ENCODE measurements at regions not wholly inside any gene's neighbourhood (a gene's known extent, or its start where the extent isn't known, plus 50 kb on each side); places are given as distances from the start of the nearest gene placed in this dataset.

DNA sequence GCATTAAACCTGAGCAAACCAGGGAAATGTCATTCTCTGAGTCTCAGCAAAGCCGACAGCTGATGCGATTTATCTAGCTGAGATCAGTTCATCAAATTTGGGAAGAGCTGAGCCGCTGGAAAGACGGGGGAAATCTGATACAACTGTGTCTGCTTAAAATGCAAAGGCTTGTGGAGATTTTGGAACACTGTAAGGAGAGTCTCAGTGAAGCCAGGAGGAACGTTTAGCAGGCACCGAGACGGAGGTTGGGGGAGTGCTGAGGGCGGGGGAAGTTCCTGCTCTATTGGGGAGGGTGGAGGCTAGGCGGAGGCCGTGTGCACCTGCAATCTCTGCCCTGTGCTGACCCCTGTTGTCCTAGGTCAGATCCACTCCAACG is 143.2 kb upstream of the CSF3R start:
- Histone ChIP-seq H3K9me3 (no peaks in the 10 kb centered on the region), H3K27ac (no peak overlapping the region), H3K36me3 (no peaks in the 10 kb centered on the region), H3K9ac (ENCODE audit: low read depth in 2 of 2, low read length in 2 of 2) (no peak overlapping the region), H3K4me3 (no peak overlapping the region), H3K4me1 (no peaks in the 10 kb centered on the region), H3K27me3 (no peaks in the 10 kb centered on the region)
- no peak for DNase-seq
- intact Hi-C loops (cut with DNase I) = no loop called here
- TF ChIP-seq, protein P1, sequence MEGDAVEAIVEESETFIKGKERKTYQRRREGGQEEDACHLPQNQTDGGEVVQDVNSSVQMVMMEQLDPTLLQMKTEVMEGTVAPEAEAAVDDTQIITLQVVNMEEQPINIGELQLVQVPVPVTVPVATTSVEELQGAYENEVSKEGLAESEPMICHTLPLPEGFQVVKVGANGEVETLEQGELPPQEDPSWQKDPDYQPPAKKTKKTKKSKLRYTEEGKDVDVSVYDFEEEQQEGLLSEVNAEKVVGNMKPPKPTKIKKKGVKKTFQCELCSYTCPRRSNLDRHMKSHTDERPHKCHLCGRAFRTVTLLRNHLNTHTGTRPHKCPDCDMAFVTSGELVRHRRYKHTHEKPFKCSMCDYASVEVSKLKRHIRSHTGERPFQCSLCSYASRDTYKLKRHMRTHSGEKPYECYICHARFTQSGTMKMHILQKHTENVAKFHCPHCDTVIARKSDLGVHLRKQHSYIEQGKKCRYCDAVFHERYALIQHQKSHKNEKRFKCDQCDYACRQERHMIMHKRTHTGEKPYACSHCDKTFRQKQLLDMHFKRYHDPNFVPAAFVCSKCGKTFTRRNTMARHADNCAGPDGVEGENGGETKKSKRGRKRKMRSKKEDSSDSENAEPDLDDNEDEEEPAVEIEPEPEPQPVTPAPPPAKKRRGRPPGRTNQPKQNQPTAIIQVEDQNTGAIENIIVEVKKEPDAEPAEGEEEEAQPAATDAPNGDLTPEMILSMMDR (IDR thresholded peaks at IDR 0.05) = no peak

DNA sequence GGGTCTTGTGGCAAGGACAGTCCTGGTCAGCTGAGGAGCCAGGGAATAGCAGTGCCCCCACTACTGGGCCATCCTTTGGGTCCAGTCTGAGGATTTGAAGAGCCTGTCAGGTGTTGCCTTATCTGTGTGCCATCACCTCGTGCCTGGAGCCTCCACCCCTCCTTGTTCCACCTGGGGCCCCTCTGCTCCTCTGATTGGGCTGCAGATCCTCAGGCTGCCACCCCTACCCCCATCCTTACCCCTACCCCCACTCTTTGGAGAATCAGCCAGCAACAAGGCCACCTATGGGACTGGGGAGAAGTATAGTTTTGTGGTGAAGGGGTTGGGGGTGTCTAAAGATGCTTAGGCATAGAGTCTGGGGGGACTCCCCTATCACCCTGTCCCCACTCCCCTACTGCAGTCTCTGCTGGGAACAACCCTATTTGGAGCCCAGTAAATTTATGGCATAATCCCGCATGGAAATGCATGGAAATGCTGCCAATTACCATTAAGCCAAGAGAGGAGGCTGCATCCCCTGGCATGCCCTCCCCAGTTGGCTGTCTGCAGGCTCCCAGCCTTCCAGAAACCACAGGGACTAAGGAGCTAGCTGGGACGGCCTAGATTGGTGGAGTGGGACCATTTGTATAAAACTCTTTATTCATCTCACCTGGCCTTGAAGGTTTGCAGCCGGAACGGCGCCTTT is 142.7 kb upstream of the CSF3R start:
- H3K9me3 ChIP-seq = no peaks in the 10 kb centered on the region
- intact Hi-C loops (cut with DNase I) = no loop called here
- H3K4me3 ChIP-seq = no peak overlapping the region
- TF ChIP-seq, protein P1 (IDR thresholded peaks at IDR 0.05) = no peak
- no peak overlapping the region for H3K9ac ChIP-seq (ENCODE audit: low read depth in 2 of 2, low read length in 2 of 2)
- H3K27me3 ChIP-seq = no peaks in the 10 kb centered on the region
- DNase-seq = no peak
- no peaks in the 10 kb centered on the region for H3K4me1 ChIP-seq
- H3K27ac ChIP-seq = no peak overlapping the region
- H3K36me3 ChIP-seq = no peaks in the 10 kb centered on the region

DNA sequence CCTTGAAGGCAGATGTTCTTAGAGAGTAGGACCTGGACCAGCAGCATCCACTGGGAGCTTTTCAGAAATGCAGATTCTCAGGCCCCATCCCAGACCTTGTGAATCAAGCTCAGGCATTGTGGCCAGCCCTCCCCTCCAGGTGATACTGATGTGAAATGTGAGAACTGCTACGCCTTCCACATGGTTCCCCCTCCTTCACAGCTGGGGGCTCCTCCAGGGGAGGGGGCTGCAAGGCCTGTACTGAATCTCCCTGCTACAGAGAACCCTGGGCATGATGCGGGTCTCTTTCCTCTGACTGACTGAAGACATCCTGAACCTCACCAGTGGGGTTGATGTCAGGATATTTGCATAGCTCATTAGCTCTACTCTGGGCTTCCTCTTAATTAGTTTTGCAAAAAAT is 141.8 kb upstream of the CSF3R start:
- Histone ChIP-seq H3K9me3 (no peaks in the 10 kb centered on the region), H3K9ac (ENCODE audit: low read depth in 2 of 2, low read length in 2 of 2) (no peak overlapping the region), H3K27ac (no peak overlapping the region), H3K4me3 (no peak overlapping the region), H3K36me3 (no peaks in the 10 kb centered on the region), H3K27me3 (no peaks in the 10 kb centered on the region), H3K4me1 (no peaks in the 10 kb centered on the region)
- DNase-seq = no peak
- TF ChIP-seq, protein P1 (IDR thresholded peaks at IDR 0.05) = no peak
- intact Hi-C loops (cut with DNase I) = no loop called here

DNA sequence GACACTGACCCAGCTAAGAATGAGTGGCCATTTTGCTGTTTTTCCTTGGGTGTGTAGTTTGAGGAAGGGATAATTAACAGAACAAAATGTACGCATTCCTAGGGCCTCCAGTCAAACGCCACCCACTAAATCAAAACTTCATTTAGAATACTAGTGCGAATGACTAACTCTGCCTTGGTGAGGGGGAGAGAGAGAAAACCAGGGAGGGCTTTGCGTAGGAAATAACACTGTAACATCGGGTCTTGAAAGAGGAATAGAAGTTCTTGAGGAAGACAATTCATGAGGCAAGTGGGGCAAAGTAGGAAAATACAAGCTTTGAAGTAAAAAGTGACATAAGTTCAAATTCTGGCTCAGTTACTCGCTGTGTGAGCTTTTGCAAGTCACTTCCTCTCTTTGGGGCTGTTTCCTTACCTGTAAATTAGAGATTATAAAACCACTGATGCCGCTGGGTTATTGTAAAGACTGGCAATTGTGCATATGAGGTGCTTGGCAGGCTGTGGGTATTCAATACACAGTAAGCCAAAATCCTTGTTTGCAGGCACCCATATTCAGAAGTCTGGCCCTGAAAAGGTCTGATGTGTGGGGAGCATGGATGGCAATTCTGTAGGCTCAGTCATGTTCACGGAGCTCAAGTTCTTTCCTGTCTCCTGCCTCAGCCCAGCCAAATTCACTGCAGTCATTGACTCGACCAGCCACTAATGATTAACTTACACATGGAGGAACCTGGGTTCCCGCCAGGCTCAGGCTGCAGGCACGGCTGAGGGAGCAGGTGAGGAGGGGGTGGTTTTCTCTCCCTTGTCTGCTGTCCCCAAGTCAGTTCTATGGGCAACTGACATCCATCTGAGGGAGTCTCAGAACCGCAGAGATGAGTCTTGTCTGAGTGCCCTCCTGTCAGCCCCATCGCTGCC is 140.3 kb upstream of the CSF3R start:
- no peaks in the 10 kb centered on the region for H3K4me1 ChIP-seq
- TF ChIP-seq, protein P1 (IDR thresholded peaks at IDR 0.05) = no peak
- H3K9me3 ChIP-seq = no peaks in the 10 kb centered on the region
- H3K27ac ChIP-seq = no peak overlapping the region
- H3K27me3 ChIP-seq = no peaks in the 10 kb centered on the region
- no peak overlapping the region for H3K9ac ChIP-seq (ENCODE audit: low read depth in 2 of 2, low read length in 2 of 2)
- DNase-seq = no peak
- H3K36me3 ChIP-seq = no peaks in the 10 kb centered on the region
- H3K4me3 ChIP-seq = no peak overlapping the region
- intact Hi-C loops (cut with DNase I) = no loop called here

DNA sequence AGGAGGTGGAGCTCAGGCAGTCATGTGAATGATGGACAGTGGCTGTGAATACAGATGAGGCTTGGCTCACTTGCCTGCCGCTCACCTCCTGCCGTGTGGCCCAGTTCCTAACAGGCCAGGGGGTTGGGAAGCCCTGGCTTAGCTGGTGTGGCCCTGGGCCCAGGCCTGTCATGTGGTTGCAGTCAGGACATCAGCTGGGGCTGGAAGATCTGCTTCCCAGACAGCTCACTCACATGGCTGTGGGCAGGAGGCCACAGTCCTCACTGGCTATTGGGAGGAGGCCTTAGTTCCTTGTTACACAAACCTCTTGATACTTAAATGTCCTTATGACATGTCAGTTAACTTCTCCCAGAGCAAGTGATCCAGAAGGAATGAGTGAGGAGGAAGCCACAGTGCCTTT is 138.8 kb upstream of the CSF3R start:
- Histone ChIP-seq H3K27ac (no peak overlapping the region), H3K36me3 (no peaks in the 10 kb centered on the region), H3K9ac (ENCODE audit: low read depth in 2 of 2, low read length in 2 of 2) (no peak overlapping the region), H3K4me3 (no peak overlapping the region), H3K4me1 (no peaks in the 10 kb centered on the region), H3K27me3 (no peaks in the 10 kb centered on the region), H3K9me3 (no peaks in the 10 kb centered on the region)
- no peak for DNase-seq
- intact Hi-C loops (cut with DNase I) = no loop called here
- TF ChIP-seq, protein P1 (IDR thresholded peaks at IDR 0.05) = no peak

All from colonic mucosa (tissue), 4 donors.